Keratinocyte (primary cell): ENCODE measurements at regions not wholly inside any gene's neighbourhood (a gene's known extent, or its start where the extent isn't known, plus 50 kb on each side); places are given as distances from the start of the nearest gene placed in this dataset.

Experiments used
- DNase-seq: peaks from one replicate; pipeline ENCODE4 v3.0.0-alpha.2; 2011; ENCODE audit warnings: low read depth, missing footprints, low spot score
- FAIRE-seq: peaks from 2 replicates; lab custom pipeline; 2011; peaks lifted over from hg19 to GRCh38; lab: Jason Lieb, UNC
- H2AFZ ChIP-seq: 2 replicates; pipeline ENCODE4 v1.6.0; 2012; ENCODE audit warnings: low read length, control low read depth, inconsistent platforms; ENCODE audit not compliant: control insufficient read depth
- H3K27ac ChIP-seq: 2 replicates; pipeline ENCODE4 v1.5.1; 2011; ENCODE audit warnings: low read length; ENCODE audit not compliant: control insufficient read depth, insufficient read depth
- H3K27me3 ChIP-seq: 3 replicates; pipeline ENCODE4 v1.6.0; 2011; ENCODE audit warnings: low read length; ENCODE audit not compliant: control insufficient read depth, insufficient read depth; ENCODE audit errors: extremely low read depth
- H3K36me3 ChIP-seq, 2 experiments: 2 replicates in 1 of 2; 3 replicates in 1 of 2; pipeline ENCODE4 v1.5.1; 2011; ENCODE audit warnings: low read length in 2 of 2, mild to moderate bottlenecking in 1 of 2; ENCODE audit not compliant: control insufficient read depth in 2 of 2, insufficient read depth in 2 of 2; ENCODE audit errors: extremely low read depth in 1 of 2
- H3K4me1 ChIP-seq: 3 replicates; pipeline ENCODE4 v1.5.1; 2011; ENCODE audit warnings: low read length; ENCODE audit not compliant: control insufficient read depth, insufficient read depth; ENCODE audit errors: extremely low read depth
- H3K4me2 ChIP-seq: 3 replicates; pipeline ENCODE4 v1.6.0; 2011; ENCODE audit warnings: low read depth, low read length; ENCODE audit not compliant: control insufficient read depth, insufficient read depth; ENCODE audit errors: extremely low read depth
- H3K4me3 ChIP-seq, 3 experiments: fragments of 200-600 bp in 1 of 3; sonication (generic) in 1 of 3; 2 replicates in 2 of 3; 3 replicates in 1 of 3; pipeline ENCODE4 v1.5.1; 2011 to 2016; ENCODE audit warnings: low read length in 3 of 3, mild to moderate bottlenecking in 3 of 3, control low read depth in 2 of 3, inconsistent platforms in 1 of 3, low read depth in 1 of 3, mixed read lengths in 1 of 3, mixed run types in 1 of 3, moderate library complexity in 1 of 3; ENCODE audit not compliant: control insufficient read depth in 2 of 3, insufficient read depth in 2 of 3; ENCODE audit errors: extremely low read depth in 1 of 3
- H3K79me2 ChIP-seq: 2 replicates; pipeline ENCODE4 v1.6.0; 2012; ENCODE audit warnings: low read length; ENCODE audit not compliant: control insufficient read depth, insufficient read depth
- H3K9ac ChIP-seq: 3 replicates; pipeline ENCODE4 v1.6.0; 2011; ENCODE audit warnings: low read length; ENCODE audit not compliant: control insufficient read depth, insufficient read depth; ENCODE audit errors: extremely low read depth
- H3K9me1 ChIP-seq: 3 replicates; pipeline ENCODE4 v1.6.0; 2011; ENCODE audit warnings: low read length; ENCODE audit not compliant: control insufficient read depth, insufficient read depth; ENCODE audit errors: extremely low read depth
- H3K9me3 ChIP-seq: 2 replicates; pipeline ENCODE4 v1.5.1; 2012; ENCODE audit warnings: low read depth, low read length; ENCODE audit not compliant: control insufficient read depth
- H4K20me1 ChIP-seq: 3 replicates; pipeline ENCODE4 v1.6.0; 2011; ENCODE audit warnings: low read length; ENCODE audit not compliant: control insufficient read depth, insufficient read depth; ENCODE audit errors: extremely low read depth
- EZH2 ChIP-seq: IDR thresholded peaks from one replicate; pipeline ENCODE4 v1.6.1; 2012; ENCODE audit warnings: inconsistent platforms, mild to moderate bottlenecking, low read length, moderate library complexity
- dilution Hi-C: fragments of 300-500 bp; cut with MboI; formaldehyde crosslinking; loops from one replicate; pipeline ENCODE4 v1.7.0; 2020; ENCODE audit warnings: low sequenced_read_pairs; ENCODE audit not compliant: extremely low pct_ligation_motif_present
- TF ChIP-seq, protein P1 (sequence below), 3 experiments: IDR thresholded peaks in 1 of 3; conservative IDR thresholded peaks in 1 of 3; optimal IDR thresholded peaks in 1 of 3; 2 replicates in 2 of 3; 3 replicates in 1 of 3; pipeline versions ENCODE3 to v1.5.1; 2011; ENCODE audit warnings: low read length in 3 of 3, mild to moderate bottlenecking in 3 of 3, moderate library complexity in 2 of 3, control low read depth in 1 of 3, inconsistent platforms in 1 of 3; ENCODE audit not compliant: insufficient read depth in 2 of 3; ENCODE audit errors: extremely low read depth in 1 of 3

DNA sequence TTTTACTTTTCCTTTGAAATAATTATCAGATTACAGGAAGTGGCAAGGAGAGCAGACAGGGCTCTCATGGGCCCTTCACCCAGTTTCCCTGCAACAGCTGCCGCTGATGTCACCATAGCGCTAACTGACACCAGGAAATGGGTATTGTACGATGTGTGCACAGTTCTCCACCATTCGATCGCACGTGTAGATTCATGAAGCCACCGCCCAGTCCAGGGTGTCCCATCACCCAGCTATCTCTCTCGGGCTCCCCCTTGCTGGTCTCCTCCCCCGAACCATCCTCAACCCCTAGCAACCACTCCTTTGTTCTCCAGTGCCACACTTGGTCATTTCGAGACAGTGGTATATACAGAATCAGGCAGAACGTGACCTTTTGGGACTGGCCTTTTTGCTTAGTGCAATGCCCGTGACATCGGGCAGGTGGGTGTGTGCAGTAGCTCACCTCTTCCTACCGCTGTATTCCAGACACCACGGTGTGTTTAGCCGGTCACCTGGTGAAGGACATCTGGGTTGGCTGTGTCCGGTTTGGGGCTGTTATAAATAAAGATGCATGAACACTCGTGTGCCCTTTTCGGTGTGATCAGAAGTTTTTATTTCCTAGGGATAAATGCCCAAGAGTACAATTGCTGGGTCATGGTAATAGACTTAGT is 118.4 kb downstream of the CRYAA start:
- Histone ChIP-seq H3K27me3 (no peaks in the 10 kb centered on the region), H3K27ac (no peak overlapping the region), H3K4me3 (no peak overlapping the region), H3K79me2 (no peaks in the 10 kb centered on the region), H3K36me3 (no peaks in the 10 kb centered on the region), H3K9me3 (peaks cover 2% of the 10 kb centered on the region), H3K4me2 (no peak overlapping the region), H4K20me1 (no peaks in the 10 kb centered on the region), H3K9ac (no peak overlapping the region), H3K4me1 (no peaks in the 10 kb centered on the region), H2AFZ (no peak overlapping the region), H3K9me1 (no peaks in the 10 kb centered on the region)
- no peak for TF ChIP-seq EZH2
- TF ChIP-seq, protein P1, sequence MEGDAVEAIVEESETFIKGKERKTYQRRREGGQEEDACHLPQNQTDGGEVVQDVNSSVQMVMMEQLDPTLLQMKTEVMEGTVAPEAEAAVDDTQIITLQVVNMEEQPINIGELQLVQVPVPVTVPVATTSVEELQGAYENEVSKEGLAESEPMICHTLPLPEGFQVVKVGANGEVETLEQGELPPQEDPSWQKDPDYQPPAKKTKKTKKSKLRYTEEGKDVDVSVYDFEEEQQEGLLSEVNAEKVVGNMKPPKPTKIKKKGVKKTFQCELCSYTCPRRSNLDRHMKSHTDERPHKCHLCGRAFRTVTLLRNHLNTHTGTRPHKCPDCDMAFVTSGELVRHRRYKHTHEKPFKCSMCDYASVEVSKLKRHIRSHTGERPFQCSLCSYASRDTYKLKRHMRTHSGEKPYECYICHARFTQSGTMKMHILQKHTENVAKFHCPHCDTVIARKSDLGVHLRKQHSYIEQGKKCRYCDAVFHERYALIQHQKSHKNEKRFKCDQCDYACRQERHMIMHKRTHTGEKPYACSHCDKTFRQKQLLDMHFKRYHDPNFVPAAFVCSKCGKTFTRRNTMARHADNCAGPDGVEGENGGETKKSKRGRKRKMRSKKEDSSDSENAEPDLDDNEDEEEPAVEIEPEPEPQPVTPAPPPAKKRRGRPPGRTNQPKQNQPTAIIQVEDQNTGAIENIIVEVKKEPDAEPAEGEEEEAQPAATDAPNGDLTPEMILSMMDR (optimal IDR thresholded peaks at IDR 0.05 in 1 of 3, IDR thresholded peaks at IDR 0.05 in 1 of 3, conservative IDR thresholded peaks at IDR 0.05 in 1 of 3; ENCODE audit: extremely low read depth in 1 of 3, insufficient read depth in 2 of 3, low read length in 3 of 3): no peak
- dilution Hi-C loops: no loop called here
- DNase-seq (no peak), FAIRE-seq (no peak)

DNA sequence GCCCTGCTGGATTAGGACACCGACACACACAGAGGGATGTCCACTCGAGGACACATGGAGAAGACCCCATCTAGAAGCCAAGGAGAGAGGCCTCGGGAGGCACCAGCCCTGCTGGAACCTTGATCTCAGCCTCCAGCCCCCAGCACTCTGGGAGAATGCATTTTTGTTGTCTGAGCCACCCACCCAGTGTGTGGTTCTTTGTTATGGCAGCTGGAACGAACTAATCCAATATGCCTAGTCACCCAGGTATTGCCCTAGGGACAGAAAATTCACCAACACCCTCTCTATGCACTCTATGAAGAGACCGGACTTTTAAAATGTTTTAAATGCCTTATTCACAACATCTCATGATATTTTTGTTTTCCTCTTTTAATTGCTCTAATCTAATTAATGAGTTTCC is 117.4 kb downstream of the CRYAA start:
- H3K9me1 ChIP-seq: no peaks in the 10 kb centered on the region
- dilution Hi-C loops: no loop called here
- H3K27ac ChIP-seq: no peak overlapping the region
- no peaks in the 10 kb centered on the region for H3K4me1 ChIP-seq
- no peaks in the 10 kb centered on the region for H3K27me3 ChIP-seq
- H4K20me1 ChIP-seq: no peaks in the 10 kb centered on the region
- DNase-seq (no peak), FAIRE-seq (no peak)
- TF ChIP-seq, protein P1 (optimal IDR thresholded peaks at IDR 0.05 in 1 of 3, IDR thresholded peaks at IDR 0.05 in 1 of 3, conservative IDR thresholded peaks at IDR 0.05 in 1 of 3; ENCODE audit: extremely low read depth in 1 of 3, insufficient read depth in 2 of 3, low read length in 3 of 3): no peak
- TF ChIP-seq EZH2: no peak
- H3K36me3 ChIP-seq: no peaks in the 10 kb centered on the region
- no peak overlapping the region for H3K4me3 ChIP-seq
- no peak overlapping the region for H3K9ac ChIP-seq
- H3K79me2 ChIP-seq: no peaks in the 10 kb centered on the region
- no peak overlapping the region for H2AFZ ChIP-seq
- H3K9me3 ChIP-seq: peaks cover 2% of the 10 kb centered on the region
- no peak overlapping the region for H3K4me2 ChIP-seq
